NCI-H446 (cell line): ENCODE measurements at regions not wholly inside any gene's neighbourhood (a gene's known extent, or its start where the extent isn't known, plus 50 kb on each side); places are given as distances from the start of the nearest gene placed in this dataset.
"Not testable (repeated sequence)": the region's sequence is repeated elsewhere in the genome, so short reads cannot be mapped to it uniquely, and the experiment has no call there.

Source experiments
- DNase-seq, 2 experiments: peaks; one replicate each; lab custom pipeline; 2025; lab: John Stamatoyannopoulos, UW

GRCh38 chr3:152667267-152667666 lies 167.7 kb upstream of the P2RY1 start:
- DNase-seq = no peak

- DNase-seq = no peak
Observed at GRCh38 chr3:152669560-152669959, 165.4 kb upstream of the P2RY1 start.

GRCh38 chr3:152671446-152672319 lies 163.2 kb upstream of the P2RY1 start:
- DNase-seq = no peak

- no peak for DNase-seq
Observed at GRCh38 chr3:152672320-152672649, 162.6 kb upstream of the P2RY1 start.

- DNase-seq = no peak
Observed at GRCh38 chr3:152676810-152677379, 158.0 kb upstream of the P2RY1 start.

- no peak for DNase-seq
Observed at GRCh38 chr3:152677491-152677890, 157.4 kb upstream of the P2RY1 start.

- DNase-seq = no peak
Observed at GRCh38 chr3:152682477-152682876, 152.5 kb upstream of the P2RY1 start.

GRCh38 chr3:152683521-152683999 lies 151.4 kb upstream of the P2RY1 start:
- DNase-seq = no peak

- no peak for DNase-seq
Observed at GRCh38 chr3:152684279-152684678, 150.7 kb upstream of the P2RY1 start.

- no peak for DNase-seq
Observed at GRCh38 chr3:152688313-152688712, 146.6 kb upstream of the P2RY1 start.

GRCh38 chr3:152692326-152692725 lies 142.6 kb upstream of the P2RY1 start:
- not testable (repeated sequence) for DNase-seq

- DNase-seq = not testable (repeated sequence)
Observed at GRCh38 chr3:152693521-152694250, 141.2 kb upstream of the P2RY1 start.

GRCh38 chr3:152695840-152696239 lies 139.1 kb upstream of the P2RY1 start:
- DNase-seq = no peak

- DNase-seq = no peak
Observed at GRCh38 chr3:152696962-152697361, 138.0 kb upstream of the P2RY1 start.

- no peak for DNase-seq
Observed at GRCh38 chr3:152703245-152703890, 131.6 kb upstream of the P2RY1 start.

- no peak for DNase-seq
Observed at GRCh38 chr3:152706991-152707713, 127.8 kb upstream of the P2RY1 start.

GRCh38 chr3:152709659-152710058 lies 125.3 kb upstream of the P2RY1 start:
- DNase-seq = no peak

GRCh38 chr3:152710549-152710948 lies 124.4 kb upstream of the P2RY1 start:
- DNase-seq = no peak

- no peak for DNase-seq
Observed at GRCh38 chr3:152713989-152714388, 120.9 kb upstream of the P2RY1 start.

- no peak for DNase-seq
Observed at GRCh38 chr3:152714507-152714906, 120.4 kb upstream of the P2RY1 start.

GRCh38 chr3:152717252-152717651 lies 117.7 kb upstream of the P2RY1 start:
- no peak for DNase-seq

- no peak for DNase-seq
Observed at GRCh38 chr3:152718810-152719209, 116.1 kb upstream of the P2RY1 start.
